Spleen (tissue), 11 donors: ENCODE measurements at regions not wholly inside any gene's neighbourhood (a gene's known extent, or its start where the extent isn't known, plus 50 kb on each side); places are given as distances from the start of the nearest gene placed in this dataset.

Source experiments
- DNase-seq: peaks from one replicate; pipeline ENCODE4 v3.0.0-alpha.2; 2020
- H3K27ac ChIP-seq, 8 donors: fragments of 200-600 bp; sonication (generic) in 7 of 8; 1 replicate in 4 of 8; 2 replicates in 4 of 8; pipeline versions ENCODE4 v1.5.0 to v1.8.0; 2016 to 2021; ENCODE audit warnings: inconsistent platforms in 4 of 8, mild to moderate bottlenecking in 4 of 8, moderate library complexity in 1 of 8
- H3K27me3 ChIP-seq, 7 donors: fragments of 200-600 bp; sonication (generic) in 6 of 7; replicated peaks in 1 of 7; 1 replicate in 4 of 7; 2 replicates in 3 of 7; pipeline versions ENCODE4 v1.5.0 to v1.8.0; 2016 to 2021; ENCODE audit warnings: inconsistent platforms in 3 of 7, mild to moderate bottlenecking in 1 of 7
- H3K36me3 ChIP-seq, 6 donors: fragments of 200-600 bp; sonication (generic) in 5 of 6; 1 replicate in 4 of 6; 2 replicates in 2 of 6; pipeline versions ENCODE4 v1.5.0 to v1.8.0; 2016 to 2021; ENCODE audit warnings: inconsistent platforms in 2 of 6
- H3K4me1 ChIP-seq, 6 donors: fragments of 200-600 bp; sonication (generic) in 5 of 6; 1 replicate in 3 of 6; 2 replicates in 3 of 6; pipeline versions ENCODE4 v1.5.0 to v1.8.0; 2016 to 2021; ENCODE audit warnings: inconsistent platforms in 3 of 6
- H3K4me3 ChIP-seq, 8 donors: fragments of 200-600 bp; sonication (generic) in 7 of 8; 1 replicate in 4 of 8; 2 replicates in 4 of 8; pipeline versions ENCODE4 v1.5.0 to v1.8.0; 2016 to 2021; ENCODE audit warnings: inconsistent platforms in 4 of 8, mild to moderate bottlenecking in 4 of 8, moderate library complexity in 2 of 8
- H3K9me3 ChIP-seq, 8 donors: fragments of 200-600 bp; sonication (generic) in 7 of 8; 1 replicate in 4 of 8; 2 replicates in 4 of 8; pipeline versions ENCODE4 v1.5.0 to v1.8.0; 2016 to 2021; ENCODE audit warnings: inconsistent platforms in 4 of 8
- CTCF ChIP-seq, 11 experiments: fragments of 200-600 bp in 7 of 11; fragments of 450-650 bp in 4 of 11; sonication (generic) in 4 of 11; IDR thresholded peaks in 8 of 11; conservative IDR thresholded peaks in 3 of 11; 1 replicate in 7 of 11; 2 replicates in 4 of 11; pipeline versions ENCODE4 v1.4.0 to v1.8.0; 2016 to 2021; ENCODE audit warnings: antibody characterized with exemption in 11 of 11, inconsistent platforms in 4 of 11, mild to moderate bottlenecking in 1 of 11
- POLR2A ChIP-seq, 3 donors: fragments of 450-650 bp; IDR thresholded peaks; one replicate each; pipeline ENCODE4 v1.5.1; 2017; ENCODE audit warnings: antibody characterized with exemption in 3 of 3, mild to moderate bottlenecking in 1 of 3
- POLR2AphosphoS5 ChIP-seq, 3 donors: sonication (generic); formaldehyde crosslinking; IDR thresholded peaks; one replicate each; pipeline ENCODE4 v1.5.1; 2017; ENCODE audit warnings: antibody characterized with exemption in 3 of 3
- WGBS, 5 donors: extraction: QIAGEN DNeasy Blood & Tissue Kit in 3 of 5; methylation state at CpG; one replicate each; pipeline versions ENCODE4 v1.1.5 to v1.1.7; 2013 to 2018; 5-methylcytosine and 5-hydroxymethylcytosine counted together
- intact Hi-C: fragments of 100-400 bp; cut with DNase I; formaldehyde crosslinking; loops from one replicate; pipeline ENCODE4 v1.15.0; 2023; ENCODE audit warnings: low total_unique reads
- donor health status: healthy with polysubstance abuse.
- donor health status: DM: no; HTN: no; CAD: no; lungs with moderate emphysema.
- donor health status: DM: no; HTN: no; CAD: no.
- donor health status: Bipolar disorder and iron deficiency.
- donor health status: healthy.
- donor health status: DM: no; HTN: no; CAD: no.
- donor health status: DM: yes; HTN: yes; CAD: no.

GRCh38 chr15:91422797-91423196 lies 322.7 kb downstream of the SV2B start:
- peaks cover 0 to 26% (median 0%) of the 10 kb centered on the region in 7 donors for H3K27me3 ChIP-seq
- peaks cover 0 to 5% (median 0%) of the 10 kb centered on the region in 6 donors for H3K4me1 ChIP-seq
- 29 to 54% (median 43%) methylated on average over 1 of the region's 1 CpG for WGBS, 5 donors
- H3K36me3 ChIP-seq = no peaks in the 10 kb centered on the region
- TF ChIP-seq POLR2A (IDR thresholded peaks at IDR 0.05) (no peak), CTCF (IDR thresholded peaks at IDR 0.05 in 8 of 11, conservative IDR thresholded peaks at IDR 0.05 in 3 of 11) (no peak), POLR2AphosphoS5 (IDR thresholded peaks at IDR 0.05) (no peak)
- no peak overlapping the region for H3K4me3 ChIP-seq
- no peak for DNase-seq
- H3K27ac ChIP-seq = peak overlapping the region in 4 of 8 donors; percentile 0 to 76 (median 53)
- H3K9me3 ChIP-seq = peaks cover 0 to 5% (median 0%) of the 10 kb centered on the region in 8 donors
- intact Hi-C loops = no loop called here

- no peak for TF ChIP-seq CTCF (IDR thresholded peaks at IDR 0.05 in 8 of 11, conservative IDR thresholded peaks at IDR 0.05 in 3 of 11)
- no peak for TF ChIP-seq POLR2A (IDR thresholded peaks at IDR 0.05)
- no peak for TF ChIP-seq POLR2AphosphoS5 (IDR thresholded peaks at IDR 0.05)
- DNase-seq = no peak
- H3K9me3 ChIP-seq = peaks cover 0 to 5% (median 0%) of the 10 kb centered on the region in 8 donors
- peaks cover 0 to 5% (median 0%) of the 10 kb centered on the region in 6 donors for H3K4me1 ChIP-seq
- peak overlapping the region in 4 of 8 donors; percentile 36 to 76 (median 52) for H3K27ac ChIP-seq
- intact Hi-C loops = no loop called here
- 47 to 78% (median 53%) methylated on average over 1 of the region's 1 CpG for WGBS, 5 donors
- H3K4me3 ChIP-seq = no peak overlapping the region
- peaks cover 0 to 34% (median 0%) of the 10 kb centered on the region in 7 donors for H3K27me3 ChIP-seq
- no peaks in the 10 kb centered on the region for H3K36me3 ChIP-seq
These were observed 323.9 kb downstream of the SV2B start for GRCh38 chr15:91424001-91424400.

- peaks cover 0 to 5% (median 0%) of the 10 kb centered on the region in 6 donors for H3K4me1 ChIP-seq
- no peak for TF ChIP-seq POLR2A (IDR thresholded peaks at IDR 0.05)
- no peak for TF ChIP-seq POLR2AphosphoS5 (IDR thresholded peaks at IDR 0.05)
- TF ChIP-seq CTCF (IDR thresholded peaks at IDR 0.05 in 8 of 11, conservative IDR thresholded peaks at IDR 0.05 in 3 of 11) = no peak
- no peaks in the 10 kb centered on the region for H3K9me3 ChIP-seq
- WGBS, 5 donors = 52 to 73% (median 63%) methylated on average over 4 of the region's 4 CpGs
- DNase-seq = no peak
- no peak overlapping the region for H3K27ac ChIP-seq
- intact Hi-C loops = no loop called here
- peaks cover 0 to 17% (median 0%) of the 10 kb centered on the region in 7 donors for H3K27me3 ChIP-seq
- no peak overlapping the region for H3K4me3 ChIP-seq
- H3K36me3 ChIP-seq = no peaks in the 10 kb centered on the region
These were observed 326.4 kb downstream of the SV2B start for GRCh38 chr15:91426412-91426811.

- intact Hi-C loops = no loop called here
- 58 to 83% (median 73%) methylated on average over 9 of the region's 9 CpGs for WGBS, 5 donors
- peak overlapping the region in 1 of 8 donors; percentile 34 for H3K4me3 ChIP-seq
- H3K27ac ChIP-seq = peak overlapping the region in 6 of 8 donors; percentile 4 to 85 (median 56)
- H3K36me3 ChIP-seq = no peaks in the 10 kb centered on the region
- DNase-seq = peak; percentile 76
- no peak for TF ChIP-seq POLR2A (IDR thresholded peaks at IDR 0.05)
- TF ChIP-seq POLR2AphosphoS5 (IDR thresholded peaks at IDR 0.05) = peak in 1 of 3 donors; percentile 29
- TF ChIP-seq CTCF (IDR thresholded peaks at IDR 0.05 in 8 of 11, conservative IDR thresholded peaks at IDR 0.05 in 3 of 11) = no peak
- peaks cover 0 to 12% (median 0%) of the 10 kb centered on the region in 7 donors for H3K27me3 ChIP-seq
- no peaks in the 10 kb centered on the region for H3K9me3 ChIP-seq
- H3K4me1 ChIP-seq = no peaks in the 10 kb centered on the region
These were observed 329.9 kb downstream of the SV2B start for GRCh38 chr15:91429973-91430372.
